HCT116 (cell line): ENCODE measurements at regions not wholly inside any gene's neighbourhood (a gene's known extent, or its start where the extent isn't known, plus 50 kb on each side); places are given as distances from the start of the nearest gene placed in this dataset.

Experiments used
- ATAC-seq: fragments of 200-7000 bp; cut with Tn5 transposase; 2 replicates; pipeline ENCODE4 v1.9.1; 2020; ENCODE audit warnings: mild to moderate bottlenecking, moderate library complexity
- BruUV-seq: library from RNA; stranded (reverse); fragments of 400-500 nt; replicated peaks from 2 replicates; lab custom pipeline; 2021; lab: Mats Ljungman, UMichigan
- CTCF ChIA-PET: fragments of 300-600 bp; sonication (Branson Sonifier 250); formaldehyde crosslinking; loops from one replicate; lab custom pipeline; 2021; ENCODE audit warnings: antibody characterized with exemption; lab: Charles Lee
- POLR2A ChIA-PET: fragments of 300-600, 350-600 bp; sonication (Branson Sonifier 250); formaldehyde crosslinking; loops from one replicate; lab custom pipeline; 2021; ENCODE audit warnings: antibody characterized with exemption; lab: Charles Lee
- RAD21 ChIA-PET, 2 experiments: fragments of 300-600 bp; sonication (Branson Sonifier 250); formaldehyde crosslinking; loops; one replicate each; lab custom pipeline; 2023; ENCODE audit warnings: low total read pairs in 2 of 2; ENCODE audit not compliant: uncharacterized antibody in 2 of 2, unreplicated experiment in 2 of 2, low non-redundant PET in 1 of 2; lab: Charles Lee
- DNase-seq: peaks from one replicate; pipeline ENCODE4 v3.0.0-alpha.2; 2010; ENCODE audit warnings: low read depth, low spot score
- H2AFZ ChIP-seq: fragments of 200-600 bp; shearing (Covaris generic), sonication (generic); 2 replicates; pipeline ENCODE4 v1.6.1; 2017; ENCODE audit warnings: low read depth, mixed run types, mixed read lengths, antibody characterized with exemption, low read length; ENCODE audit not compliant: poor library complexity, severe bottlenecking
- H3K27ac ChIP-seq: 2 replicates; pipeline ENCODE4 v1.5.1; 2012; ENCODE audit warnings: low read depth, low read length
- H3K27me3 ChIP-seq: fragments of 200-600 bp; sonication (generic); 2 replicates; pipeline ENCODE4 v1.6.1; 2016; ENCODE audit warnings: mixed run types, low read length, mixed read lengths; ENCODE audit not compliant: insufficient read depth
- H3K36me3 ChIP-seq, 2 experiments: fragments of 200-500 bp in 1 of 2; fragments of 200-600 bp in 1 of 2; sonication (Bioruptor generic) in 1 of 2; sonication (generic) in 1 of 2; 2 replicates each; pipeline versions ENCODE4 v1.5.1 to v1.6.1; 2014 to 2016; ENCODE audit warnings: low read length in 2 of 2, inconsistent platforms in 1 of 2, mixed read lengths in 1 of 2, mixed run types in 1 of 2; ENCODE audit not compliant: insufficient read depth in 2 of 2, control insufficient read depth in 1 of 2
- H3K4me1 ChIP-seq, 2 experiments: fragments of 200-600 bp in 1 of 2; sonication (generic) in 1 of 2; 2 replicates each; pipeline versions ENCODE4 v1.5.1 to v1.6.1; 2012 to 2017; ENCODE audit warnings: low read length in 2 of 2, inconsistent platforms in 1 of 2, mild to moderate bottlenecking in 1 of 2, mixed read lengths in 1 of 2, mixed run types in 1 of 2, moderate library complexity in 1 of 2; ENCODE audit not compliant: insufficient read depth in 2 of 2, control insufficient read depth in 1 of 2
- H3K4me2 ChIP-seq: fragments of 200-600 bp; sonication (generic); 2 replicates; pipeline ENCODE4 v1.6.1; 2017; ENCODE audit warnings: mixed run types, low read length, mixed read lengths
- H3K4me3 ChIP-seq, 2 experiments: fragments of 200-600 bp in 1 of 2; sonication (generic) in 1 of 2; replicated peaks in 1 of 2; 2 replicates each; pipeline ENCODE4 v1.5.1; 2011 to 2016; ENCODE audit warnings: low read length in 2 of 2, control low read depth in 1 of 2, low read depth in 1 of 2, mild to moderate bottlenecking in 1 of 2, mixed read lengths in 1 of 2, mixed run types in 1 of 2
- H3K79me2 ChIP-seq: fragments of 200-600 bp; sonication (generic); 2 replicates; pipeline ENCODE4 v1.6.1; 2017; ENCODE audit warnings: mild to moderate bottlenecking, mixed run types, low read length, moderate library complexity, mixed read lengths; ENCODE audit not compliant: insufficient read depth
- H3K9ac ChIP-seq: fragments of 200-600 bp; sonication (generic); 2 replicates; pipeline ENCODE4 v1.6.1; 2016; ENCODE audit warnings: low read length, mixed read lengths
- H3K9me2 ChIP-seq: fragments of 200-600 bp; sonication (generic), shearing (Covaris generic); 2 replicates; pipeline ENCODE4 v1.6.1; 2017; ENCODE audit warnings: mixed run types, mild to moderate bottlenecking, moderate library complexity; ENCODE audit not compliant: insufficient read depth
- H3K9me3 ChIP-seq, 2 experiments: fragments of 200-500 bp in 1 of 2; fragments of 200-600 bp in 1 of 2; sonication (Bioruptor generic) in 1 of 2; sonication (generic) in 1 of 2; 2 replicates each; pipeline ENCODE4 v1.6.1; 2014 to 2017; ENCODE audit warnings: low read length in 2 of 2, mixed read lengths in 2 of 2, inconsistent platforms in 1 of 2, low read depth in 1 of 2, mild to moderate bottlenecking in 1 of 2, mixed run types in 1 of 2, moderate library complexity in 1 of 2; ENCODE audit not compliant: control insufficient read depth in 1 of 2, insufficient read depth in 1 of 2
- H4K20me1 ChIP-seq: fragments of 200-600 bp; sonication (generic), shearing (Covaris generic); 2 replicates; pipeline ENCODE4 v1.6.1; 2017; ENCODE audit warnings: mixed run types, mild to moderate bottlenecking, moderate library complexity; ENCODE audit not compliant: insufficient read depth
- CEBPB ChIP-seq: IDR thresholded peaks from 2 replicates; pipeline ENCODE4 v1.6.1; 2012; ENCODE audit warnings: low read depth
- EGR1 ChIP-seq: IDR thresholded peaks from 2 replicates; pipeline ENCODE4 v1.6.1; 2012; ENCODE audit warnings: low read depth
- ELF1 ChIP-seq: IDR thresholded peaks from 2 replicates; pipeline ENCODE4 v1.6.1; 2012; ENCODE audit warnings: low read depth, borderline replicate concordance
- EZH2phosphoT487 ChIP-seq: fragments of 200-600 bp; IDR thresholded peaks from 2 replicates; pipeline ENCODE4 v1.6.1; 2018; ENCODE audit warnings: antibody characterized with exemption, borderline replicate concordance
- FOSL1 ChIP-seq: IDR thresholded peaks from 2 replicates; pipeline ENCODE4 v1.6.1; 2012; ENCODE audit warnings: low read depth
- JUND ChIP-seq: IDR thresholded peaks from 2 replicates; pipeline ENCODE4 v1.6.1; 2012
- POLR2A ChIP-seq: IDR thresholded peaks from 2 replicates; pipeline ENCODE4 v1.7.0; 2011; ENCODE audit warnings: borderline replicate concordance; ENCODE audit not compliant: insufficient read depth, insufficient read length; ENCODE audit errors: extremely low read depth
- RAD21 ChIP-seq: IDR thresholded peaks from 2 replicates; pipeline ENCODE4 v1.6.1; 2012; ENCODE audit warnings: low read depth, mild to moderate bottlenecking
- SIN3A ChIP-seq: IDR thresholded peaks from 2 replicates; pipeline ENCODE4 v1.6.1; 2012; ENCODE audit warnings: low read depth
- SP1 ChIP-seq: IDR thresholded peaks from 2 replicates; pipeline ENCODE4 v1.6.1; 2012; ENCODE audit warnings: low read depth
- ZFX ChIP-seq: fragments of 450-650 bp; IDR thresholded peaks from 2 replicates; pipeline ENCODE4 v1.6.1; 2017
- ZNF274 ChIP-seq: fragments of 200-500 bp; sonication (Bioruptor generic); IDR thresholded peaks from 2 replicates; pipeline ENCODE4 v1.6.1; 2014; ENCODE audit warnings: mild to moderate bottlenecking, low read depth, low read length, inconsistent platforms
- intact Hi-C: fragments of 100-400 bp; cut with micrococcal nuclease; formaldehyde crosslinking; loops from 2 replicates; pipeline ENCODE4 v1.10.0; 2022
- TF ChIP-seq, protein P1 (sequence below), 3 experiments: fragments of 200-600 bp in 1 of 3; sonication (generic) in 1 of 3; IDR thresholded peaks in 2 of 3; conservative IDR thresholded peaks in 1 of 3; 2 replicates each; pipeline ENCODE4 v1.5.1; 2012 to 2017; ENCODE audit warnings: low read depth in 2 of 3, low read length in 2 of 3, antibody characterized with exemption in 1 of 3, borderline replicate concordance in 1 of 3, control low read depth in 1 of 3, mild to moderate bottlenecking in 1 of 3, mixed read lengths in 1 of 3, mixed run types in 1 of 3, moderate library complexity in 1 of 3; ENCODE audit not compliant: insufficient read depth in 1 of 3
- TF ChIP-seq, protein P2 (sequence below): IDR thresholded peaks from 2 replicates; pipeline ENCODE4 v1.6.1; 2012; ENCODE audit warnings: low read depth

DNA sequence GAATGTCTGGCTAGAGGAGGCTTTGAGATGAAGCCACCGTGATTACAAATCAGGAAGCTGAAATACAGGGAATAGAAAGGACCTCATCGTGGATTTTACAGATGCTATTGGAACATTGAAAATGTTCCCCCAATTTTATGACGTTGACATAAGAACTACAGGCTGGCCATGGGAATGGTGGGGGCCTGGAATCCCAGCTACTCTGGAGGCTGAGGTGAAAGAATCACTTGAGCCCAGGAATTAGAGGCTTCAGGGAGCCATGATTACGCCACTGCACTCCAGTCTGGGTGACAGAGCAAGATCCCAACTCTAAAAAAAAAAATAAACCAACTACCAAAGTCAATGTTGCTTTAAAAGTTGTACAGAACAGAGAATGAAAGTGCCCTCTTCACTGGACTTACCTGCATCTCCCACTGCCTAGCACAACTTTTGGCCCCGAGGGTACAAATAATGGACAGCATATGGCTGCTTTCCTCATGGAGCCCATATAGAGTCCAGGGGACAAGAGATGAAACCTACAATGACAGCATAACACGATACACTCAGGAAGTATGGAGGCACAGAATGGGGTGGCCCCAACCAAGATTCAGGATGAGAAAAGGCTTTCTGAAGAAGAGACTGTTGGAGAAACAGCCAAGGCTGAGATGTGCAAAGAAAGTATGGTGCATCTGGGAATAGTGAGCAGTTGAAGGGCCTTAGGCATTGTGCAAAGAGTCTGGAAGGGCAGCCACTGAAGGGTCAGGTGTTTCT lies 254.8 kb downstream of the MYCN start:
- H3K9me2 ChIP-seq: no peaks in the 10 kb centered on the region
- no TSS peak for BruUV-seq
- CTCF ChIA-PET: no interaction called here
- TF ChIP-seq RAD21 (no peak), ZNF274 (no peak), EGR1 (no peak), JUND (no peak)
- TF ChIP-seq, protein P1, sequence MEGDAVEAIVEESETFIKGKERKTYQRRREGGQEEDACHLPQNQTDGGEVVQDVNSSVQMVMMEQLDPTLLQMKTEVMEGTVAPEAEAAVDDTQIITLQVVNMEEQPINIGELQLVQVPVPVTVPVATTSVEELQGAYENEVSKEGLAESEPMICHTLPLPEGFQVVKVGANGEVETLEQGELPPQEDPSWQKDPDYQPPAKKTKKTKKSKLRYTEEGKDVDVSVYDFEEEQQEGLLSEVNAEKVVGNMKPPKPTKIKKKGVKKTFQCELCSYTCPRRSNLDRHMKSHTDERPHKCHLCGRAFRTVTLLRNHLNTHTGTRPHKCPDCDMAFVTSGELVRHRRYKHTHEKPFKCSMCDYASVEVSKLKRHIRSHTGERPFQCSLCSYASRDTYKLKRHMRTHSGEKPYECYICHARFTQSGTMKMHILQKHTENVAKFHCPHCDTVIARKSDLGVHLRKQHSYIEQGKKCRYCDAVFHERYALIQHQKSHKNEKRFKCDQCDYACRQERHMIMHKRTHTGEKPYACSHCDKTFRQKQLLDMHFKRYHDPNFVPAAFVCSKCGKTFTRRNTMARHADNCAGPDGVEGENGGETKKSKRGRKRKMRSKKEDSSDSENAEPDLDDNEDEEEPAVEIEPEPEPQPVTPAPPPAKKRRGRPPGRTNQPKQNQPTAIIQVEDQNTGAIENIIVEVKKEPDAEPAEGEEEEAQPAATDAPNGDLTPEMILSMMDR (IDR thresholded peaks at IDR 0.05 in 2 of 3, conservative IDR thresholded peaks at IDR 0.05 in 1 of 3; ENCODE audit: borderline replicate concordance in 1 of 3, insufficient read depth in 1 of 3, low read depth in 2 of 3, low read length in 2 of 3): no peak
- TF ChIP-seq, all 23 proteins: peak for 0
- no peak for DNase-seq
- Histone ChIP-seq H3K27ac (no peak overlapping the region), H3K9ac (no peak overlapping the region), H4K20me1 (no peaks in the 10 kb centered on the region), H3K9me3 (no peaks in the 10 kb centered on the region), H3K4me1 (peaks cover 4 to 12% of the 10 kb centered on the region in 2 experiments; a peak in 2 of 4 replicates), H3K36me3 (no peaks in the 10 kb centered on the region), H3K79me2 (no peaks in the 10 kb centered on the region), H3K4me3 (no peak overlapping the region), H2AFZ (no peak overlapping the region), H3K4me2 (no peak overlapping the region), H3K27me3 (0 out of 2 replicates have a peak, but pooled peaks cover 4% of the 10 kb centered on the region)
- intact Hi-C loops: no loop called here
- ChIA-PET POLR2A (no interaction called here), RAD21 (no interaction called here)
- ATAC-seq: no peak

DNA sequence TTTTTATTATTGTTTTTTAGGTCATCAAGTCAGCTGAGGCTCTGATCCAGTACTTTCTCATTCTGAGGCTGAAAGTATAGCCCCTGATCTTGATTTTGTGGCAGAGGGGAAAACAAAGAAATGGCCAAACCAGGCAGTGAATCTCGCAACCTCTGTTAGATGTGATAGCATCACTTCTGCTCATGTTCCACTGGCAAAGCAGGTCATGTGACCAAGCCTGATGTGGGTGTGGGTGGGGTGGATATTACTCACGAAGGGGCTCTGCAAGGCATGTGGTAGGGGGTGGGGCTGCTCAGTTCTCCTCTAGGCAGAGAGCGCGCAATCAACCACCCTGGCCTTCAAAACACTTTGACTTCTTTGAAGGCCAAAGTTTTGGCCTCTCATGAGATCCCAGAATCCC lies 254.2 kb downstream of the MYCN start:
- no peaks in the 10 kb centered on the region for H3K79me2 ChIP-seq
- DNase-seq: no peak
- no peak overlapping the region for H3K4me2 ChIP-seq
- intact Hi-C loops: no loop called here
- H3K4me3 ChIP-seq: no peak overlapping the region
- ChIA-PET CTCF (no interaction called here), POLR2A (no interaction called here), RAD21 (no interaction called here)
- no TSS peak for BruUV-seq
- H3K27me3 ChIP-seq: 0 out of 2 replicates have a peak, but pooled peaks cover 4% of the 10 kb centered on the region
- peaks cover 4 to 12% of the 10 kb centered on the region in 2 experiments; a peak in 2 of 4 replicates for H3K4me1 ChIP-seq
- no peaks in the 10 kb centered on the region for H3K9me3 ChIP-seq
- no peak overlapping the region for H3K9ac ChIP-seq
- H3K9me2 ChIP-seq: no peaks in the 10 kb centered on the region
- H3K27ac ChIP-seq: no peak overlapping the region
- no peak overlapping the region for H2AFZ ChIP-seq
- ATAC-seq: no peak
- H4K20me1 ChIP-seq: no peaks in the 10 kb centered on the region
- no peaks in the 10 kb centered on the region for H3K36me3 ChIP-seq
- TF ChIP-seq ZFX (no peak), CEBPB (no peak), SIN3A (no peak), RAD21 (no peak), ELF1 (no peak), POLR2A (no peak), SP1 (no peak), EZH2phosphoT487 (no peak), FOSL1 (no peak)
- TF ChIP-seq, protein P2, sequence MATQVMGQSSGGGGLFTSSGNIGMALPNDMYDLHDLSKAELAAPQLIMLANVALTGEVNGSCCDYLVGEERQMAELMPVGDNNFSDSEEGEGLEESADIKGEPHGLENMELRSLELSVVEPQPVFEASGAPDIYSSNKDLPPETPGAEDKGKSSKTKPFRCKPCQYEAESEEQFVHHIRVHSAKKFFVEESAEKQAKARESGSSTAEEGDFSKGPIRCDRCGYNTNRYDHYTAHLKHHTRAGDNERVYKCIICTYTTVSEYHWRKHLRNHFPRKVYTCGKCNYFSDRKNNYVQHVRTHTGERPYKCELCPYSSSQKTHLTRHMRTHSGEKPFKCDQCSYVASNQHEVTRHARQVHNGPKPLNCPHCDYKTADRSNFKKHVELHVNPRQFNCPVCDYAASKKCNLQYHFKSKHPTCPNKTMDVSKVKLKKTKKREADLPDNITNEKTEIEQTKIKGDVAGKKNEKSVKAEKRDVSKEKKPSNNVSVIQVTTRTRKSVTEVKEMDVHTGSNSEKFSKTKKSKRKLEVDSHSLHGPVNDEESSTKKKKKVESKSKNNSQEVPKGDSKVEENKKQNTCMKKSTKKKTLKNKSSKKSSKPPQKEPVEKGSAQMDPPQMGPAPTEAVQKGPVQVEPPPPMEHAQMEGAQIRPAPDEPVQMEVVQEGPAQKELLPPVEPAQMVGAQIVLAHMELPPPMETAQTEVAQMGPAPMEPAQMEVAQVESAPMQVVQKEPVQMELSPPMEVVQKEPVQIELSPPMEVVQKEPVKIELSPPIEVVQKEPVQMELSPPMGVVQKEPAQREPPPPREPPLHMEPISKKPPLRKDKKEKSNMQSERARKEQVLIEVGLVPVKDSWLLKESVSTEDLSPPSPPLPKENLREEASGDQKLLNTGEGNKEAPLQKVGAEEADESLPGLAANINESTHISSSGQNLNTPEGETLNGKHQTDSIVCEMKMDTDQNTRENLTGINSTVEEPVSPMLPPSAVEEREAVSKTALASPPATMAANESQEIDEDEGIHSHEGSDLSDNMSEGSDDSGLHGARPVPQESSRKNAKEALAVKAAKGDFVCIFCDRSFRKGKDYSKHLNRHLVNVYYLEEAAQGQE: no peak
